GM12878 (cell line): ENCODE measurements at regions not wholly inside any gene's neighbourhood (a gene's known extent, or its start where the extent isn't known, plus 50 kb on each side); places are given as distances from the start of the nearest gene placed in this dataset.

Experiments used
- ATAC-seq: fragments of 200-7000 bp; cut with Tn5 transposase; 3 replicates; pipeline ENCODE4 v1.9.1; 2020; ENCODE audit warnings: mild to moderate bottlenecking, moderate library complexity
- BruUV-seq: library from RNA; stranded (reverse); fragments of 400-500 nt; replicated peaks from 2 replicates; lab custom pipeline; 2021; lab: Mats Ljungman, UMichigan
- CTCF ChIA-PET: fragments of 300-600 bp; sonication (Branson Sonifier 250); formaldehyde crosslinking; extraction: SDS; loops from one replicate; lab custom pipeline; 2021; ENCODE audit warnings: inconsistent platforms; lab: Yijun Ruan, JAX
- POLR2A ChIA-PET: fragments of 350-600 bp; formaldehyde crosslinking; extraction: SDS; loops from one replicate; lab custom pipeline; 2021; ENCODE audit warnings: inconsistent platforms; lab: Charles Lee
- RAD21 ChIA-PET: fragments of 300-600 bp; sonication (Branson Sonifier 250); formaldehyde crosslinking; loops from one replicate; lab custom pipeline; 2023; ENCODE audit warnings: antibody characterized with exemption; ENCODE audit not compliant: unreplicated experiment; lab: Charles Lee
- SMC1A ChIA-PET: fragments of 300-600 bp; sonication (Branson Sonifier 250); formaldehyde crosslinking; loops from one replicate; lab custom pipeline; 2023; ENCODE audit not compliant: unreplicated experiment, uncharacterized antibody; lab: Charles Lee
- DNase-seq: peaks from one replicate; pipeline ENCODE4 v3.0.0-alpha.2; 2011; ENCODE audit warnings: low read depth, low spot score
- FAIRE-seq: peaks from 3 replicates; lab custom pipeline; 2011; peaks lifted over from hg19 to GRCh38; lab: Jason Lieb, UNC
- H2AFZ ChIP-seq: 2 replicates; pipeline ENCODE4 v1.6.0; 2011; ENCODE audit warnings: low read depth, low read length, control low read depth; ENCODE audit not compliant: control insufficient read depth
- H3K27ac ChIP-seq: 2 replicates; pipeline ENCODE4 v1.5.1; 2011; ENCODE audit warnings: control low read depth; ENCODE audit not compliant: control insufficient read depth, insufficient read depth
- H3K27me3 ChIP-seq, 2 experiments: replicated peaks in 1 of 2; 2 replicates each; pipeline versions ENCODE4 v1.6.0 to v1.6.1; 2011; ENCODE audit warnings: low read length in 1 of 2; ENCODE audit not compliant: control insufficient read depth in 2 of 2, insufficient read depth in 2 of 2
- H3K36me3 ChIP-seq, 2 experiments: 2 replicates each; pipeline ENCODE4 v1.5.1; 2011; ENCODE audit warnings: low read length in 1 of 2; ENCODE audit not compliant: control insufficient read depth in 2 of 2, insufficient read depth in 2 of 2
- H3K4me1 ChIP-seq: 2 replicates; pipeline ENCODE4 v1.6.1; 2011; ENCODE audit warnings: mild to moderate bottlenecking, low read length, moderate library complexity, mixed read lengths; ENCODE audit not compliant: control insufficient read depth, insufficient read depth
- H3K4me2 ChIP-seq: 2 replicates; pipeline ENCODE4 v1.6.0; 2011; ENCODE audit warnings: control low read depth; ENCODE audit not compliant: control insufficient read depth, insufficient read depth
- H3K4me3 ChIP-seq: fragments of 200-600 bp; sonication (generic); 2 replicates; pipeline ENCODE4 v1.5.1; 2016
- H3K79me2 ChIP-seq: 2 replicates; pipeline ENCODE4 v1.6.0; 2011; ENCODE audit warnings: low read length; ENCODE audit not compliant: control insufficient read depth, insufficient read depth
- H3K9ac ChIP-seq: 2 replicates; pipeline ENCODE4 v1.8.0; 2011; ENCODE audit warnings: low read length, control low read depth, mixed read lengths; ENCODE audit not compliant: control insufficient read depth, insufficient read depth
- H3K9me3 ChIP-seq: replicated peaks from 3 replicates; pipeline ENCODE4 v1.5.1; 2011; ENCODE audit warnings: mild to moderate bottlenecking, low read length; ENCODE audit not compliant: control insufficient read depth, insufficient read depth
- H4K20me1 ChIP-seq: 2 replicates; pipeline ENCODE4 v1.6.0; 2011; ENCODE audit not compliant: control insufficient read depth, insufficient read depth
- BMI1 ChIP-seq: fragments of 450-650 bp; IDR thresholded peaks from 2 replicates; pipeline ENCODE4 v1.6.1; 2016; ENCODE audit warnings: mild to moderate bottlenecking, moderate library complexity, borderline replicate concordance
- CEBPB ChIP-seq, 2 experiments: fragments of 150-350 bp in 1 of 2; IDR thresholded peaks; 2 replicates each; pipeline ENCODE4 v1.6.1; 2012 to 2014; ENCODE audit warnings: low read depth in 2 of 2, low read length in 2 of 2, borderline replicate concordance in 1 of 2, inconsistent platforms in 1 of 2
- EP300 ChIP-seq, 2 experiments: fragments of 150-350 bp in 1 of 2; IDR thresholded peaks; 2 replicates each; pipeline ENCODE4 v1.6.1; 2011 to 2012; ENCODE audit warnings: low read depth in 2 of 2, low read length in 2 of 2, borderline replicate concordance in 1 of 2, improper control_type of control experiment in 1 of 2, inconsistent platforms in 1 of 2; ENCODE audit not compliant: control insufficient read depth in 1 of 2
- HCFC1 ChIP-seq: fragments of 150-350 bp; IDR thresholded peaks from 2 replicates; pipeline ENCODE4 v1.6.1; 2014; ENCODE audit warnings: low read length
- NBN ChIP-seq: fragments of 450-650 bp; IDR thresholded peaks from 2 replicates; pipeline ENCODE4 v1.6.1; 2016
- NR2C2 ChIP-seq: IDR thresholded peaks from 2 replicates; pipeline ENCODE4 v1.6.1; 2011; ENCODE audit warnings: borderline replicate concordance, low read depth; ENCODE audit not compliant: control insufficient read depth, insufficient read length
- PKNOX1 ChIP-seq: fragments of 450-650 bp; IDR thresholded peaks from 2 replicates; pipeline ENCODE4 v1.6.1; 2016; ENCODE audit warnings: mild to moderate bottlenecking
- RELB ChIP-seq: fragments of 450-650 bp; IDR thresholded peaks from 2 replicates; pipeline ENCODE4 v1.6.1; 2017; ENCODE audit warnings: low read depth, mild to moderate bottlenecking, moderate library complexity
- RUNX3 ChIP-seq: IDR thresholded peaks from 2 replicates; pipeline ENCODE4 v1.6.1; 2012; ENCODE audit warnings: low read length, inconsistent platforms
- SMC3 ChIP-seq: IDR thresholded peaks from 2 replicates; pipeline ENCODE4 v1.6.1; 2011; ENCODE audit warnings: low read length, improper control_type of control experiment, borderline replicate concordance
- whole genome bisulfite sequencing: methylation state at CpG from one replicate; pipeline ENCODE4 v1.1.6; 2016; ENCODE audit warnings: low lambda C conversion rate; ENCODE audit not compliant: insufficient replicate concordance, insufficient coverage; ENCODE audit errors: missing lambda C conversion rate; 5-methylcytosine and 5-hydroxymethylcytosine counted together
- in situ Hi-C: fragments of 300-500 bp; cut with MboI; formaldehyde crosslinking; loops from 9 replicates; pipeline ENCODE4 v1.14.3; 2018; ENCODE audit warnings: mixed read lengths
- intact Hi-C: fragments of 100-400 bp; cut with micrococcal nuclease; formaldehyde crosslinking; loops from one replicate; pipeline ENCODE4 v1.14.2; 2022; ENCODE audit not compliant: unreplicated experiment

GRCh38 chrX:88366314-88366713 is 380.7 kb upstream of the CPXCR1 start:
- no peak overlapping the region for H3K4me3 ChIP-seq
- ChIA-PET POLR2A (no interaction called here), CTCF (no interaction called here), SMC1A (no interaction called here), RAD21 (no interaction called here)
- FAIRE-seq, result no peak
- in situ Hi-C loops, result no loop called here
- intact Hi-C loops, result no loop called here
- no peak overlapping the region for H3K4me2 ChIP-seq
- H2AFZ ChIP-seq, result no peak overlapping the region
- H3K27me3 ChIP-seq, result no peaks in the 10 kb centered on the region
- H3K9ac ChIP-seq, result no peak overlapping the region
- no TSS peak for BruUV-seq
- H3K36me3 ChIP-seq, result no peaks in the 10 kb centered on the region
- TF ChIP-seq NR2C2 (no peak), EP300 (IDR thresholded peaks at IDR 0.05; ENCODE audit: borderline replicate concordance in 1 of 2, control insufficient read depth in 1 of 2, low read depth in 2 of 2, low read length in 2 of 2) (no peak), HCFC1 (no peak), PKNOX1 (no peak), RUNX3 (no peak), SMC3 (no peak), RELB (no peak), NBN (no peak), BMI1 (no peak), CEBPB (IDR thresholded peaks at IDR 0.05; ENCODE audit: borderline replicate concordance in 1 of 2, low read depth in 2 of 2, low read length in 2 of 2) (no peak)
- no peaks in the 10 kb centered on the region; the same call in 2 of the 3 replicates for H3K9me3 ChIP-seq
- no peak for DNase-seq
- H3K27ac ChIP-seq, result no peak overlapping the region
- H3K79me2 ChIP-seq, result no peaks in the 10 kb centered on the region
- 0% methylated on average over 1 of the region's 1 CpG for WGBS
- H4K20me1 ChIP-seq, result no peaks in the 10 kb centered on the region
- ATAC-seq, result no peak
- H3K4me1 ChIP-seq, result no peaks in the 10 kb centered on the region
